H1 (cell line): ENCODE measurements at regions not wholly inside any gene's neighbourhood (a gene's known extent, or its start where the extent isn't known, plus 50 kb on each side); places are given as distances from the start of the nearest gene placed in this dataset.

Source experiments
- CTCF ChIA-PET: fragments of 300-600 bp; sonication (Branson Sonifier 250); formaldehyde crosslinking; loops from one replicate; lab custom pipeline; 2021; ENCODE audit not compliant: partially characterized antibody; lab: Charles Lee
- POLR2A ChIA-PET: fragments of 300-600 bp; sonication (Branson Sonifier 250); formaldehyde crosslinking; loops from one replicate; lab custom pipeline; 2021; ENCODE audit warnings: inconsistent platforms; ENCODE audit not compliant: partially characterized antibody; lab: Charles Lee
- DNase-seq, 2 experiments: peaks; one replicate each; pipeline versions ENCODE4 v3.0.0 to v3.0.0-alpha.2; 2010 to 2022; ENCODE audit warnings: low spot score in 2 of 2, low read depth in 1 of 2, mixed read lengths in 1 of 2
- FAIRE-seq: peaks from 2 replicates; lab custom pipeline; 2011; peaks lifted over from hg19 to GRCh38; lab: Jason Lieb, UNC
- H2AFZ ChIP-seq: 2 replicates; pipeline ENCODE4 v1.8.1; 2012; ENCODE audit warnings: low read length, inconsistent platforms
- H2AK5ac ChIP-seq: 2 replicates; pipeline ENCODE4 v1.6.1; 2013; ENCODE audit warnings: low read depth, low read length
- H2BK120ac ChIP-seq: replicated peaks from 2 replicates; pipeline ENCODE3; 2013; ENCODE audit warnings: low read depth, low read length, inconsistent platforms
- H2BK12ac ChIP-seq: 2 replicates; pipeline ENCODE4 v1.6.1; 2013; ENCODE audit warnings: low read depth, low read length
- H2BK15ac ChIP-seq: 2 replicates; pipeline ENCODE4 v1.6.1; 2013; ENCODE audit warnings: low read length
- H2BK20ac ChIP-seq: 2 replicates; pipeline ENCODE4 v1.6.1; 2013; ENCODE audit warnings: low read length
- H2BK5ac ChIP-seq: 2 replicates; pipeline ENCODE4 v1.6.1; 2013; ENCODE audit warnings: low read depth, low read length
- H3K14ac ChIP-seq: 2 replicates; pipeline ENCODE4 v1.6.1; 2013; ENCODE audit warnings: inconsistent platforms; ENCODE audit not compliant: insufficient read length
- H3K18ac ChIP-seq: 2 replicates; pipeline ENCODE4 v1.6.1; 2013; ENCODE audit warnings: low read length; ENCODE audit errors: extremely low read depth
- H3K23ac ChIP-seq: 2 replicates; pipeline ENCODE4 v1.6.1; 2013; ENCODE audit warnings: inconsistent platforms; ENCODE audit not compliant: insufficient read length
- H3K23me2 ChIP-seq: 2 replicates; pipeline ENCODE4 v1.6.1; 2013; ENCODE audit warnings: low read depth, low read length
- H3K27ac ChIP-seq: 2 replicates; pipeline ENCODE4 v1.6.1; 2011; ENCODE audit warnings: low read depth, low read length, inconsistent platforms
- H3K27me3 ChIP-seq, 4 experiments: replicated peaks in 1 of 4; 1 replicate in 1 of 4; 2 replicates in 3 of 4; pipeline versions ENCODE4 v1.6.1 to v1.8.1; 2011 to 2013; ENCODE audit warnings: low read length in 3 of 4, mild to moderate bottlenecking in 3 of 4, inconsistent platforms in 2 of 4, mixed read lengths in 2 of 4, moderate library complexity in 1 of 4; ENCODE audit not compliant: control insufficient read depth in 3 of 4, insufficient read depth in 3 of 4; ENCODE audit errors: extremely low read depth in 1 of 4
- H3K36me3 ChIP-seq, 4 experiments: 2 replicates each; pipeline versions ENCODE4 v1.6.1 to v1.8.1; 2011 to 2013; ENCODE audit warnings: mild to moderate bottlenecking in 4 of 4, low read length in 3 of 4, moderate library complexity in 2 of 4, control low read depth in 1 of 4, inconsistent platforms in 1 of 4; ENCODE audit not compliant: insufficient read depth in 4 of 4, control insufficient read depth in 2 of 4
- H3K4ac ChIP-seq: replicated peaks from 2 replicates; pipeline ENCODE3; 2013; ENCODE audit warnings: low read length, low read depth, mixed read lengths, inconsistent platforms; ENCODE audit not compliant: insufficient read length
- H3K4me1 ChIP-seq, 4 experiments: replicated peaks in 1 of 4; 1 replicate in 1 of 4; 2 replicates in 3 of 4; pipeline versions ENCODE4 v1.6.1 to v1.8.1; 2011 to 2013; ENCODE audit warnings: low read length in 3 of 4, inconsistent platforms in 2 of 4, mixed read lengths in 1 of 4; ENCODE audit not compliant: insufficient read depth in 4 of 4, control insufficient read depth in 3 of 4
- H3K4me2 ChIP-seq, 2 experiments: 2 replicates each; pipeline versions ENCODE4 v1.6.1 to v1.8.1; 2011 to 2013; ENCODE audit warnings: low read depth in 2 of 2, low read length in 2 of 2, control low read depth in 1 of 2, inconsistent platforms in 1 of 2, mild to moderate bottlenecking in 1 of 2; ENCODE audit not compliant: insufficient read depth in 1 of 2
- H3K4me3 ChIP-seq, 4 experiments: fragments of 200-600, 300-600 bp in 1 of 4; sonication (generic), shearing (Covaris generic), sonication (Bioruptor Twin) in 1 of 4; 2 replicates each; pipeline versions ENCODE4 v1.5.1 to v1.8.1; 2011 to 2016; ENCODE audit warnings: low read length in 4 of 4, low read depth in 3 of 4, control low read depth in 2 of 4, inconsistent platforms in 2 of 4, mild to moderate bottlenecking in 2 of 4, mixed read lengths in 1 of 4, moderate library complexity in 1 of 4; ENCODE audit not compliant: insufficient read depth in 2 of 4; ENCODE audit errors: extremely low read depth in 1 of 4
- H3K56ac ChIP-seq: replicated peaks from 2 replicates; pipeline ENCODE3; 2013; ENCODE audit warnings: low read depth, mild to moderate bottlenecking, mixed read lengths, low read length, inconsistent platforms; ENCODE audit not compliant: insufficient read length
- H3K79me1 ChIP-seq: 2 replicates; pipeline ENCODE4 v1.6.1; 2013; ENCODE audit warnings: low read depth, low read length, control low read depth
- H3K79me2 ChIP-seq, 2 experiments: 2 replicates each; pipeline versions ENCODE4 v1.6.1 to v1.8.1; 2012 to 2013; ENCODE audit warnings: low read length in 2 of 2, mild to moderate bottlenecking in 2 of 2, inconsistent platforms in 1 of 2; ENCODE audit not compliant: insufficient read depth in 2 of 2, control insufficient read depth in 1 of 2
- H3K9ac ChIP-seq, 4 experiments: replicated peaks in 1 of 4; 1 replicate in 1 of 4; 2 replicates in 3 of 4; pipeline versions ENCODE4 v1.6.1 to v1.8.1; 2011 to 2013; ENCODE audit warnings: low read depth in 3 of 4, low read length in 3 of 4, control low read depth in 2 of 4, mild to moderate bottlenecking in 2 of 4, moderate library complexity in 2 of 4, inconsistent platforms in 1 of 4; ENCODE audit errors: extremely low read depth in 1 of 4
- H3K9me3 ChIP-seq, 2 experiments: 2 replicates each; pipeline versions ENCODE4 v1.6.1 to v1.8.1; 2012 to 2013; ENCODE audit warnings: mild to moderate bottlenecking in 2 of 2, moderate library complexity in 2 of 2, control low read depth in 1 of 2, inconsistent platforms in 1 of 2, low read depth in 1 of 2, low read length in 1 of 2, mixed read lengths in 1 of 2; ENCODE audit not compliant: insufficient read depth in 2 of 2
- H4K20me1 ChIP-seq, 2 experiments: replicated peaks in 1 of 2; 2 replicates each; pipeline versions ENCODE3 to v1.8.1; 2011 to 2013; ENCODE audit warnings: inconsistent platforms in 2 of 2, low read length in 2 of 2, mild to moderate bottlenecking in 1 of 2; ENCODE audit not compliant: insufficient read depth in 2 of 2, control insufficient read depth in 1 of 2
- H4K5ac ChIP-seq: 2 replicates; pipeline ENCODE4 v1.6.1; 2013; ENCODE audit warnings: low read length, low read depth, mixed read lengths, inconsistent platforms; ENCODE audit not compliant: insufficient read length
- H4K8ac ChIP-seq: 2 replicates; pipeline ENCODE4 v1.8.0; 2013; ENCODE audit warnings: mild to moderate bottlenecking, moderate library complexity, low read length, inconsistent platforms; ENCODE audit not compliant: insufficient read depth; ENCODE audit errors: extremely low read depth
- H4K91ac ChIP-seq: replicated peaks from 2 replicates; pipeline ENCODE3; 2013; ENCODE audit warnings: low read length, mixed read lengths, inconsistent platforms; ENCODE audit not compliant: insufficient read length
- EGR1 ChIP-seq: IDR thresholded peaks from 2 replicates; pipeline ENCODE4 v1.6.1; 2011; ENCODE audit warnings: low read depth, low read length, borderline replicate concordance
- GABPA ChIP-seq: IDR thresholded peaks from 2 replicates; pipeline ENCODE4 v1.6.1; 2011; ENCODE audit warnings: mild to moderate bottlenecking, low read length, moderate library complexity, borderline replicate concordance; ENCODE audit not compliant: insufficient read depth
- HDAC2 ChIP-seq, 2 experiments: fragments of 300-600 bp in 1 of 2; sonication (generic) in 1 of 2; IDR thresholded peaks; 2 replicates each; pipeline ENCODE4 v1.6.1; 2011 to 2012; ENCODE audit warnings: low read depth in 2 of 2, low read length in 2 of 2, mild to moderate bottlenecking in 2 of 2, moderate library complexity in 2 of 2, borderline replicate concordance in 1 of 2, inconsistent platforms in 1 of 2
- JUND ChIP-seq: IDR thresholded peaks from 2 replicates; pipeline ENCODE4 v1.6.1; 2011; ENCODE audit warnings: mild to moderate bottlenecking, improper control_type of control experiment, low read length
- KDM5A ChIP-seq: fragments of 200-600 bp; IDR thresholded peaks from 2 replicates; pipeline ENCODE4 v1.7.1; 2012; ENCODE audit warnings: mild to moderate bottlenecking, low read length, inconsistent platforms, mixed read lengths
- POLR2AphosphoS5 ChIP-seq: IDR thresholded peaks from 2 replicates; pipeline ENCODE4 v1.6.1; 2011; ENCODE audit warnings: low read depth, low read length
- WGBS, 2 experiments: shearing (Covaris generic) in 1 of 2; methylation state at CpG; one replicate each; pipeline versions ENCODE4 v1.1.6 to v1.1.7; 2013 to 2015; ENCODE audit warnings: low lambda C conversion rate in 2 of 2, mixed read lengths in 2 of 2, inconsistent platforms in 1 of 2, low coverage in 1 of 2, missing lambda C conversion rate in 1 of 2; ENCODE audit not compliant: insufficient replicate concordance in 2 of 2, insufficient coverage in 1 of 2, insufficient read length in 1 of 2; ENCODE audit errors: extremely low coverage in 1 of 2, missing lambda C conversion rate in 1 of 2; 5-methylcytosine and 5-hydroxymethylcytosine counted together

- Histone ChIP-seq H3K9ac (no peak overlapping the region), H2BK12ac (no peak overlapping the region), H3K14ac (no peak overlapping the region), H3K9me3 (peaks cover 0 to 7% of the 10 kb centered on the region in 2 experiments; a peak in 1 of 4 replicates), H2AFZ (no peak overlapping the region), H2AK5ac (no peak overlapping the region), H3K27me3 (no peaks in the 10 kb centered on the region), H3K4me1 (no peaks in the 10 kb centered on the region), H3K4me2 (no peak overlapping the region), H3K56ac (no peak overlapping the region), H3K4me3 (no peak overlapping the region), H3K36me3 (no peaks in the 10 kb centered on the region), H3K79me2 (no peaks in the 10 kb centered on the region), H2BK120ac (no peak overlapping the region), H4K8ac (no peak overlapping the region), H4K20me1 (peaks cover 0 to 2% of the 10 kb centered on the region in 2 experiments), H2BK15ac (no peak overlapping the region), H4K91ac (no peak overlapping the region), H3K79me1 (no peaks in the 10 kb centered on the region), H2BK5ac (no peak overlapping the region), H4K5ac (no peak overlapping the region), H3K23ac (no peak overlapping the region), H3K27ac (no peak overlapping the region), H3K23me2 (no peaks in the 10 kb centered on the region), H3K18ac (no peak overlapping the region), H2BK20ac (no peak overlapping the region), H3K4ac (no peak overlapping the region)
- FAIRE-seq (no peak), DNase-seq (no peak)
- 81% methylated on average over 3 of the region's 3 CpGs; no CpG with 5 or more reads in 1 of the 2 experiments for WGBS, 2 experiments
- ChIA-PET CTCF (no interaction called here), POLR2A (no interaction called here)
- no peak for TF ChIP-seq GABPA
- no peak for TF ChIP-seq POLR2AphosphoS5
- no peak for TF ChIP-seq KDM5A
- TF ChIP-seq EGR1: no peak
- no peak for TF ChIP-seq JUND
- no peak for TF ChIP-seq HDAC2 (IDR thresholded peaks at IDR 0.05; ENCODE audit: borderline replicate concordance in 1 of 2, low read depth in 2 of 2, low read length in 2 of 2)
Observed at GRCh38 chr22:49360746-49361145, 466.9 kb downstream of the BRD1 start.
